ENCODE measurements at regions not wholly inside any gene's neighbourhood (a gene's known extent, or its start where the extent isn't known, plus 50 kb on each side); places are given as distances from the start of the nearest gene placed in this dataset.
A peak's percentile ranks its signal among the peaks of the same experiment; 100 is the strongest.

GRCh38 chr17:77464988-77465357 lies 324.2 kb downstream of the SEC14L1 start:
- no peak overlapping the region for H3K27ac ChIP-seq (ENCODE audit: low read depth)
- H3K36me3 ChIP-seq (ENCODE audit: insufficient read depth), result no peaks in the 10 kb centered on the region
- peaks cover 3% of the 10 kb centered on the region for H3K4me1 ChIP-seq (ENCODE audit: insufficient read depth)
- WGBS, result 93% methylated on average over 6 of the region's 6 CpGs
- no peak overlapping the region for H3K4me3 ChIP-seq (ENCODE audit: low read depth, low read length)
- DNase-seq (ENCODE audit: extremely low spot score), result no peak

- no peak for DNase-seq (ENCODE audit: extremely low spot score)
- Histone ChIP-seq H3K4me3 (ENCODE audit: low read depth, low read length) (no peak overlapping the region), H3K36me3 (ENCODE audit: insufficient read depth) (no peaks in the 10 kb centered on the region), H3K27ac (ENCODE audit: low read depth) (peak overlapping the region; percentile 27), H3K4me1 (ENCODE audit: insufficient read depth) (peaks cover 3% of the 10 kb centered on the region)
- 39% methylated on average over 13 of the region's 13 CpGs for WGBS
These were observed 324.7 kb downstream of the SEC14L1 start for GRCh38 chr17:77465358-77466041.

GRCh38 chr17:77466140-77466539 lies 325.4 kb downstream of the SEC14L1 start:
- H3K4me1 ChIP-seq (ENCODE audit: insufficient read depth), result peaks cover 3% of the 10 kb centered on the region
- no peak for DNase-seq (ENCODE audit: extremely low spot score)
- 55% methylated on average over 13 of the region's 13 CpGs for WGBS

DNA sequence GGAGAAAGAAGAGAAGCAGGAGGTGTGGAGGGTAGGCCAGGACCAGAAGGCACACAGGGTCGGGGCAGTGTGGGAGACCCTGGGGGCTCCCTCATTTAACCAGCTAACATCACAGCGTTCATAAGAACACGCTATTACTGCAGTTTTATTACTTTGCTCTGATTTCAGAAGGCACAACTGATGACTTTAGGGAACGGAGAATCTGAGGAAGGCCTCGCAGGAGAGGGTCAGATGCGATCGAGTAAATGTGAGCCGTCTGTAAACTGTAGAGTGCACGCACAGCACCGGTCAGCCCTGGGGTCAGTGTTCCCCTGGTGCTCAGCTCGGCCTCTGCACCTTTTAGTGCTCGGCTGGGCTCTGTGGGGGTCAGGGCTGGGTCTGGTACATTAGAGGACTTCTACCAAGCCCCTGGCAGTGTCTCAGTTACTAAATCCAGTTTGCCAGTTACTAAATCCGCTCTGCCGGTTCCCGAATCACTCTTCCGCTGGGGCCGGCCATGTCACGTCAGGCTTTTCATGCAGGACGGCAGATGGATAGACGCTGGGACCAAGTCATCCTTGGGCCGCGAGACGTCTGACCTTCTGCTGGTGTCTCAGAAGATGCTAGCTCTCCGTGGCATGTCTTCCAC lies 325.9 kb downstream of the SEC14L1 start:
- H3K4me3 ChIP-seq (ENCODE audit: low read depth, low read length), result no peak overlapping the region
- H3K27ac ChIP-seq (ENCODE audit: low read depth), result peak overlapping the region; percentile 42
- DNase-seq (ENCODE audit: extremely low spot score), result no peak
- peaks cover 3% of the 10 kb centered on the region for H3K4me1 ChIP-seq (ENCODE audit: insufficient read depth)
- H3K36me3 ChIP-seq (ENCODE audit: insufficient read depth), result no peaks in the 10 kb centered on the region
- WGBS, result 65% methylated on average over 24 of the region's 24 CpGs

More at GRCh38 chr17:77466140-77466539, 325.4 kb downstream of the SEC14L1 start:
- Histone ChIP-seq H3K4me3 (ENCODE audit: low read depth, low read length) (no peak overlapping the region), H3K36me3 (ENCODE audit: insufficient read depth) (no peaks in the 10 kb centered on the region), H3K27ac (ENCODE audit: low read depth) (peak overlapping the region; percentile 69)

DNA sequence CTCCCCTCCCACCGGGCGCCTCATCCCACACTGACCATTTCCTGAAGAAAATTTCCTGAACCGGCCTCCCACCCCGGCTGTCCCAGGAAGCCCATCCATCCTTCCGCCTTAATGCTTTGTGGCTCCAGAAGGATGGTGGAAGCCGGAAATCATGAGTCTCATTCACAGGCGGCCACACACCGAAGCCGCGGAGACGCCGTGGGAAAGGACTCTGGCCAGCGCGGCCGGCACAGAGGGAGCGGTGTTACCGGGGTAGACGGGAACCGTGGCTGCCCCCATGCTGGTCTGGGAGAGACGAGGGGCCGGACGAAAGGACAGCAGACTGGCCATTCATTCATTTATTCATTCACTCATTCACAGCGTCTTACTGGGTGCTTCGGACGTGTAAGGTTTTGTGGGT lies 326.8 kb downstream of the SEC14L1 start:
- 72% methylated on average over 25 of the region's 25 CpGs for WGBS
- no peak overlapping the region for H3K27ac ChIP-seq (ENCODE audit: low read depth)
- peaks cover 3% of the 10 kb centered on the region for H3K4me1 ChIP-seq (ENCODE audit: insufficient read depth)

DNA sequence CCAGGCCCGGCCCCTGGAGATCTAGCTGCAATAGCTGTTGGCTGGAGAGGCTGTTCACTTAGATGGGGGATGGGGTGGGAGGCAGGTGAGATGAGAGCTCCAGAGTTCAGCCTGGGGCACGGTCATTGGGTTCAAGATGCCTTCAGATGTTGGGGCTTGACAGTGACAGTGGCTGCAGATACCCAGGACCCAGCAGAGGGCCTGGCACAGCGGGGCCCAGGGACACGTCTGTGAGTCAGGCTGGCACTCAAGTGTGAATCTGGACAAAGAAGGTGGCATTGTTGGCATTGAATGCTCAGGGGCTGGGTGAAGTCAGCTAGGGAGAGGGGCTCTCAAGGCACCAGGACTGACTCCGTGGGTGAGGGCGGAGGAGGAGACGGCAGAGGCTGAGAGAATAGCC lies 328.1 kb downstream of the SEC14L1 start:
- 90% methylated on average over 7 of the region's 7 CpGs for WGBS
- H3K4me1 ChIP-seq (ENCODE audit: insufficient read depth), result peaks cover 4% of the 10 kb centered on the region
- H3K27ac ChIP-seq (ENCODE audit: low read depth), result no peak overlapping the region
- DNase-seq (ENCODE audit: extremely low spot score), result no peak
- no peak overlapping the region for H3K4me3 ChIP-seq (ENCODE audit: low read depth, low read length)
- no peaks in the 10 kb centered on the region for H3K36me3 ChIP-seq (ENCODE audit: insufficient read depth)

More for the DNA sequence above, 326.8 kb downstream of the SEC14L1 start:
- Histone ChIP-seq H3K36me3 (ENCODE audit: insufficient read depth) (no peaks in the 10 kb centered on the region), H3K4me3 (ENCODE audit: low read depth, low read length) (no peak overlapping the region)
- DNase-seq (ENCODE audit: extremely low spot score), result no peak

GRCh38 chr17:77470330-77470786 lies 329.6 kb downstream of the SEC14L1 start:
- no peak overlapping the region for H3K27ac ChIP-seq (ENCODE audit: low read depth)
- peaks cover 7% of the 10 kb centered on the region for H3K4me1 ChIP-seq (ENCODE audit: insufficient read depth)
- WGBS, result 97% methylated on average over 3 of the region's 3 CpGs

DNA sequence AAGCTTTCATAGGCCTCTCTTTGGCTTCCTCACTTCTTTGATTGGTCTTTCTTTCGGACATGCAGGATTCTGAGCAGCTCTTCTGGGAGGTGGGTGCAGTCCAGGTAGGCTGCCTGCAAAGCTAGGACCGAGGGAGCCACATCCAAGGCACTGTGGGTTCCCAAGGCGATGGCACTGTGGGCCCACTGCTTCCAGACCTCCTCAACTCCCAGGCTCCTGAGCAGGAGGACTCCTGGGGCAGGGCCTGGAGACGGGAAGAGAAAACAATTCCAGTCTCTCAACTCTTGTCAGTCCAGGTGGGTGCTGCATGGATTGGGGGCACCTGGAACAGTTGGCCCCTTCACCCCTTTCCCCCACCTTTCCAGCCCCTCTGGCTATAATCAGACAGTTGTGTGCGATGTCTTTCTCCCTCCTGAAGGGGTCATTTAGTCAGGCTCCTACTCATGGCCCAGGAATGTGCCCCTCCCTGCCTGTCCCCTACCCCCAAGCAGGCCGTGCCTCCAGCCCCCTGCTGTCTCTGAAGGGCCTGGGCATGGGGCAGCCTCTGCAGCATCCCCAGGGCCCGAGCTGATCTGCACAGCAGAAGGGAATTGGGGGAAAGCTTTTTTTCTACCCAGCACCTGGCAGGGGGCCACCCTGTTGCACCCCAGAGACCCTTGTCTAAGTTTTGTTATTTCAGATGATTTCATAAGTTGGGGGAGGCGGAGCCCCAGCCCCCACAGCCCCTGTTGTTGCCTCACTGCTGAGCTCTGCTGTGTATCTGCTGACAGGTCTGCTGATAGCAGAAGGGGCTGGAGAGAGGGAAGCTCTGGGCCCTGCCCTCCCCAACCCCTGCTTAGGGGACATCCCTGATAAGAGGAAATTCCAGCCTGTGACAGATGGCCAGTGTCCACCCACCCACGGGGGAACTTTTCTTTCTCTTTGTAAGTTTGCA lies 330.3 kb downstream of the SEC14L1 start:
- Histone ChIP-seq H3K4me3 (ENCODE audit: low read depth, low read length) (no peak overlapping the region), H3K36me3 (ENCODE audit: insufficient read depth) (no peaks in the 10 kb centered on the region), H3K27ac (ENCODE audit: low read depth) (no peak overlapping the region), H3K4me1 (ENCODE audit: insufficient read depth) (peaks cover 7% of the 10 kb centered on the region)
- DNase-seq (ENCODE audit: extremely low spot score), result no peak
- 46% methylated on average over 9 of the region's 9 CpGs for WGBS

More at GRCh38 chr17:77470330-77470786, 329.6 kb downstream of the SEC14L1 start:
- no peak for DNase-seq (ENCODE audit: extremely low spot score)
- Histone ChIP-seq H3K36me3 (ENCODE audit: insufficient read depth) (no peaks in the 10 kb centered on the region), H3K4me3 (ENCODE audit: low read depth, low read length) (no peak overlapping the region)

GRCh38 chr17:77471984-77472461 lies 331.3 kb downstream of the SEC14L1 start:
- Histone ChIP-seq H3K36me3 (ENCODE audit: insufficient read depth) (no peaks in the 10 kb centered on the region), H3K27ac (ENCODE audit: low read depth) (no peak overlapping the region), H3K4me1 (ENCODE audit: insufficient read depth) (peaks cover 4% of the 10 kb centered on the region), H3K4me3 (ENCODE audit: low read depth, low read length) (no peak overlapping the region)
- peak; percentile 88 for DNase-seq (ENCODE audit: extremely low spot score)
- 6% methylated on average over 12 of the region's 12 CpGs for WGBS

DNA sequence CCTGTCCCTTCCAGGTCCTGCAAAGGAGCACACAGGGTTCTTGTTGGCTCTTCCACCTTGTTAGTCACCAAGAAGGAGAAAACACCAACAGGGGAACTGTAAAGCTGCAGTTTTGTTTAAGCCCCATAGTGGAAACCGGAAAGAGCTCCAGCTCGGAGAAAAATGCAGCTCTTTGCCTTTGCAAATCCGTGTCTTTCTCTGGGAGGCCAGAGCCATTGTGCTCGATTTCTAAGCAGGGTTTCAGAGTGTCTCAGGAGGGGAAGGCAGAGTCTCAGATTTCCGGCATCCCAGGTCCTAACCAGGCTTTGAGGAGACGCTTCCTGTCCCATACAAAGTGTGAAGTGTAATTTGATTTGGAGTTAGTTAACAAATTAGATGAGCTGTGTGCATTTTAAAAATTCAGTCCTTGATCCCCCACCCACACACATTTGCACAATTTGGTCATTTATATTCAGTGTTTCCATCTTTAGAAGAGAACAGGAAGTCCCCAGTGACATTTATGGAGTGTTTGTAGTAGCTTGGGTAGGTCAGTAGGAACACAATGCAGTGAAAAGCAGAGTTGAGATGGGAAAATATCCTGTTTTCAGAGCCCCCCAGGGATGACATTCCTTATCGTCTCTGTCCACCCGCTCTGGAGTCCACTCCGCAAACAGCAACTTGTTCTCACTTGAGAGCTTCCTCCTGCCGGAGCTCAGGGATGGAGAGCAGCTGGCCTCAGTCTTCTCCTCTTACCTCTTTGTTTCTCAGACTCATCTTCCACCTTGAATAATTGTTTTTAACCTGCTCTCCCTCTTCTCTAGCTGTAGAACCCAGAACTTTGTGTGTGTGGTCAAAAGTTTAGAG lies 331.9 kb downstream of the SEC14L1 start:
- H3K36me3 ChIP-seq (ENCODE audit: insufficient read depth), result no peaks in the 10 kb centered on the region
- H3K4me1 ChIP-seq (ENCODE audit: insufficient read depth), result peaks cover 4% of the 10 kb centered on the region
- H3K4me3 ChIP-seq (ENCODE audit: low read depth, low read length), result no peak overlapping the region
- no peak overlapping the region for H3K27ac ChIP-seq (ENCODE audit: low read depth)
- 20% methylated on average over 10 of the region's 10 CpGs for WGBS
- no peak for DNase-seq (ENCODE audit: extremely low spot score)

DNA sequence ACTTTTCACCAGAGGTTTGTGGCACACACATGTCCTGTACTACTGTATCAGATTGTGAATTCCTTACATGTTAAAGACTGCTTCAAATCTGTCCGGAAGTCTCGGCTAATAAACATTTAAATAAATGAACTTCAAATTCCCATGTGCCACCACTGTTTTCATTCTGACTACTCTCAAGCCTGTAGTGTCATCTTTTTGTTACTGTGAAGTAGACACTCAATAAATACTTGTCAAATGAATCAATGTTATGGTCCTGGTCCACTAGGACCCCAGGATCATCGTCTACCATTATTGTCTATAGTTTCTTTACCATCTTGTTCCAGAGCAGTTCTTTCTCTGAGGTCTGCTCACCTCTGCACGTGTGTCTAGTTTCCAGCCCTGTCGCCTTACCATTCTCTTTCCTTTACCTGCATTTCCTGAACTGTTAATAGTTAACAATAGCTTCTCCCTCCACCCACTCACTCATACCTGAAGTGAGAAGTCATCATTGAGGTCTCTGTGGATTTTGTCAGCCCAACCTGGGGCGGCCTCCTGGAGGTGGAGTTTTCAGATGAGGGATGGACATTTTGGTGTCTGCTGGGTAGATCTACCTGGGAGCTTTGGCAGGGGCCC lies 333.0 kb downstream of the SEC14L1 start:
- Histone ChIP-seq H3K4me1 (ENCODE audit: insufficient read depth) (peaks cover 4% of the 10 kb centered on the region), H3K27ac (ENCODE audit: low read depth) (no peak overlapping the region)
- 64% methylated on average over 6 of the region's 6 CpGs for WGBS

DNA sequence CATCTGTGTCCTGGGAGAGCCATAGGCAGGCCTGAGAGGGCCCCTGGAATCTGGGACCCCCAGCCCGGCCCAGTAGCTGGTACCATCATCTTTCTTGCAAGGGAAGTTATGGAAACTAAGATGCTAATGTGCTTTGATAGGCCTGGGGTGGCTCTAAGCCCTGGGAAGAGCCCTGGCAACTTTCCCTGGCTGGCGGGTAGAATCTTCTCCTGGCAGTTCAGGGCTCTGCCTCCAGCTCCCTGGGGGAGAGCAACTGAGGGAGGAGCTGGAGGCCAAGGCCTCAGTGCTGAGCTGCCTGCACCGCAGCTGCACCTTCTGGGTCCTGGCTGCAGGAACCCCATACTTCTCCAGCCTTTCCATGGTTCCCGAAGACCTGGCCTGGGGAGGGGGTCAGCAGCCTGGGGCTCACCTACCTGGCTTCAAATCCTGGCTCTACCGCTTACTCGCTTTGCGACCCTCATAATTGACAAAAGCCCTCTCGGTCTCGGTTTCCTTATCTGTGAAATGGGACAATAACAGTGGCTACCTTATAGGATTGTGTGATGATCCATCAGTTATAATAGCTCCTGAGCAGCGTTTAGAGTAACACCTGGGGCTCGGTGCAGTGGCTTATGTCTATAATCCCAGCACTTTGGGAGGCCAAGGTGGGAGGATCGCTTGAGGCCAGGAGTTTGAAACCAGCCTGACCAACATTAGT lies 333.7 kb downstream of the SEC14L1 start:
- DNase-seq (ENCODE audit: extremely low spot score), result no peak
- H3K4me1 ChIP-seq (ENCODE audit: insufficient read depth), result peaks cover 4% of the 10 kb centered on the region
- H3K27ac ChIP-seq (ENCODE audit: low read depth), result no peak overlapping the region
- WGBS, result 70% methylated on average over 12 of the region's 12 CpGs
- H3K36me3 ChIP-seq (ENCODE audit: insufficient read depth), result no peaks in the 10 kb centered on the region
- no peak overlapping the region for H3K4me3 ChIP-seq (ENCODE audit: low read depth, low read length)

More for the DNA sequence above, 333.0 kb downstream of the SEC14L1 start:
- Histone ChIP-seq H3K36me3 (ENCODE audit: insufficient read depth) (no peaks in the 10 kb centered on the region), H3K4me3 (ENCODE audit: low read depth, low read length) (no peak overlapping the region)
- no peak for DNase-seq (ENCODE audit: extremely low spot score)
